WTC11 (cell line): ENCODE measurements at regions not wholly inside any gene's neighbourhood (a gene's known extent, or its start where the extent isn't known, plus 50 kb on each side); places are given as distances from the start of the nearest gene placed in this dataset.

Source experiments
- ATAC-seq: fragments of 200-7000 bp; cut with Tn5 transposase; 2 replicates; pipeline ENCODE4 v1.10.0; 2021; ENCODE audit warnings: mild to moderate bottlenecking, moderate library complexity
- CTCF ChIA-PET: fragments of 300-600 bp; sonication (Branson Sonifier 250); formaldehyde crosslinking; loops from one replicate; lab custom pipeline; 2021; ENCODE audit warnings: antibody characterized with exemption; lab: Charles Lee
- POLR2A ChIA-PET: fragments of 350-600 bp; sonication (Branson Sonifier 250); formaldehyde crosslinking; loops from one replicate; lab custom pipeline; 2021; ENCODE audit warnings: antibody characterized with exemption; lab: Charles Lee
- DNase-seq: peaks from one replicate; pipeline ENCODE4 v3.0.0; 2021; ENCODE audit warnings: low spot score
- H3K27ac Mint-ChIP-seq: 2 replicates; pipeline ENCODE4 v1.8.0; 2021; ENCODE audit warnings: mixed read lengths
- H3K27me3 Mint-ChIP-seq: 2 replicates; pipeline ENCODE4 v1.8.0; 2021; ENCODE audit warnings: low read depth, mild to moderate bottlenecking, moderate library complexity, mixed read lengths
- H3K36me3 Mint-ChIP-seq: 2 replicates; pipeline ENCODE4 v1.8.0; 2021; ENCODE audit warnings: mixed read lengths
- H3K4me1 Mint-ChIP-seq: 2 replicates; pipeline ENCODE4 v1.8.0; 2022; ENCODE audit warnings: mixed read lengths
- H3K4me3 Mint-ChIP-seq: 2 replicates; pipeline ENCODE4 v1.8.0; 2021; ENCODE audit warnings: mild to moderate bottlenecking, moderate library complexity, mixed read lengths
- H3K9me3 Mint-ChIP-seq: 2 replicates; pipeline ENCODE4 v1.8.0; 2021; ENCODE audit warnings: mixed read lengths
- AR ChIP-seq: fragments of 250-450 bp; sonication (Bioruptor Pico); IDR thresholded peaks from 2 replicates; pipeline ENCODE4 v1.9.0; 2021; ENCODE audit warnings: mild to moderate bottlenecking
- ATF3 ChIP-seq: sonication (generic); formaldehyde crosslinking; conservative IDR thresholded peaks from 2 replicates; pipeline ENCODE4 v1.8.1; 2022; ENCODE audit warnings: mild to moderate bottlenecking, missing genetic modification reagents
- CREM ChIP-seq: sonication (generic); formaldehyde crosslinking; IDR thresholded peaks from 2 replicates; pipeline ENCODE4 v1.8.1; 2022; ENCODE audit warnings: mild to moderate bottlenecking, missing genetic modification reagents, moderate library complexity
- ESRRA ChIP-seq: sonication (generic); formaldehyde crosslinking; IDR thresholded peaks from 2 replicates; pipeline ENCODE4 v1.8.1; 2022; ENCODE audit warnings: mild to moderate bottlenecking, missing genetic modification reagents, borderline replicate concordance
- ETV6 ChIP-seq: sonication (generic); formaldehyde crosslinking; IDR thresholded peaks from 2 replicates; pipeline ENCODE4 v1.8.1; 2022; ENCODE audit warnings: mild to moderate bottlenecking, missing genetic modification reagents
- FOXP1 ChIP-seq: sonication (generic); formaldehyde crosslinking; IDR thresholded peaks from 2 replicates; pipeline ENCODE4 v1.8.0; 2022; ENCODE audit warnings: missing genetic modification reagents, mild to moderate bottlenecking, moderate library complexity, borderline replicate concordance
- HMGA2 ChIP-seq: fragments of 250-450 bp; sonication (Bioruptor Pico); IDR thresholded peaks from 2 replicates; pipeline ENCODE4 v1.4.0; 2021; ENCODE audit warnings: mild to moderate bottlenecking, moderate library complexity
- MXD4 ChIP-seq: fragments of 250-450 bp; sonication (Bioruptor Pico); IDR thresholded peaks from 2 replicates; pipeline ENCODE4 v1.8.0; 2021; ENCODE audit warnings: mild to moderate bottlenecking, moderate library complexity, borderline replicate concordance
- SMAD3 ChIP-seq: sonication (generic); formaldehyde crosslinking; IDR thresholded peaks from 2 replicates; pipeline ENCODE4 v1.8.0; 2022; ENCODE audit warnings: missing genetic modification reagents, mild to moderate bottlenecking, borderline replicate concordance
- ZBTB21 ChIP-seq: sonication (generic); formaldehyde crosslinking; IDR thresholded peaks from 2 replicates; pipeline ENCODE4 v1.8.1; 2023; ENCODE audit warnings: mild to moderate bottlenecking, missing genetic modification reagents, borderline replicate concordance
- ZNF317 ChIP-seq: sonication (generic); formaldehyde crosslinking; IDR thresholded peaks from 2 replicates; pipeline ENCODE4 v1.8.1; 2023; ENCODE audit warnings: low read depth, mild to moderate bottlenecking, moderate library complexity, missing genetic modification reagents, borderline replicate concordance
- ZNF425 ChIP-seq: fragments of 250-450 bp; sonication (Bioruptor Pico); conservative IDR thresholded peaks from 2 replicates; pipeline ENCODE4 v1.9.0; 2021; ENCODE audit warnings: mild to moderate bottlenecking
- ZNF512 ChIP-seq: sonication (generic); formaldehyde crosslinking; IDR thresholded peaks from 2 replicates; pipeline ENCODE4 v1.8.1; 2022; ENCODE audit warnings: missing genetic modification reagents, borderline replicate concordance

GRCh38 chr4:113815826-113816225 is 54.3 kb upstream of the CAMK2D start (continued):
- TF ChIP-seq FOXP1 (CRISPR knock-in tag): no peak
- no peak for TF ChIP-seq ZNF425 (CRISPR knock-in tag)
- no peak for TF ChIP-seq ZNF512 (CRISPR knock-in tag)
- no peak for TF ChIP-seq ZNF317
- TF ChIP-seq MXD4 (CRISPR knock-in tag): no peak

GRCh38 chr4:113811359-113811758 is 49.8 kb upstream of the CAMK2D start:
- TF ChIP-seq ZNF512 (CRISPR knock-in tag) (no peak), ATF3 (CRISPR knock-in tag) (no peak), CREM (no peak), ESRRA (no peak), SMAD3 (CRISPR knock-in tag) (no peak), AR (CRISPR knock-in tag) (no peak), ETV6 (CRISPR knock-in tag) (no peak), HMGA2 (CRISPR knock-in tag) (no peak), ZBTB21 (CRISPR knock-in tag) (no peak)
- Mint-ChIP-seq H3K9me3 (peaks cover 4% of the 10 kb centered on the region; the same call in 1 of the 2 replicates), H3K27me3 (no peaks in the 10 kb centered on the region), H3K4me3 (no peak overlapping the region), H3K36me3 (no peaks in the 10 kb centered on the region), H3K4me1 (no peaks in the 10 kb centered on the region), H3K27ac (no peak overlapping the region)
- POLR2A ChIA-PET: no interaction called here
- CTCF ChIA-PET: no interaction called here
- no peak for DNase-seq
- ATAC-seq: no peak
